ENCODE measurements at regions not wholly inside any gene's neighbourhood (a gene's known extent, or its start where the extent isn't known, plus 50 kb on each side); places are given as distances from the start of the nearest gene placed in this dataset.

GRCh38 chr17:17403065-17403464, 73.7 kb upstream of the MED9 start:
- no peak overlapping the region for H3K4me3 ChIP-seq (ENCODE audit: low read depth, low read length)
- DNase-seq (ENCODE audit: low read depth): no peak
- no peak for TF ChIP-seq CTCF (IDR thresholded peaks at IDR 0.05; ENCODE audit: insufficient read depth, low read depth, low read length, missing control alignments)

GRCh38 chr17:17403899-17404576, 72.8 kb upstream of the MED9 start:
- no peak overlapping the region for H3K4me3 ChIP-seq (ENCODE audit: low read depth, low read length)
- no peak for DNase-seq (ENCODE audit: low read depth)
- TF ChIP-seq CTCF (IDR thresholded peaks at IDR 0.05; ENCODE audit: insufficient read depth, low read depth, low read length, missing control alignments): no peak

GRCh38 chr17:17405673-17406072, 71.1 kb upstream of the MED9 start:
- H3K4me3 ChIP-seq (ENCODE audit: low read depth, low read length): no peak overlapping the region
- no peak for DNase-seq (ENCODE audit: low read depth)
- TF ChIP-seq CTCF (IDR thresholded peaks at IDR 0.05; ENCODE audit: insufficient read depth, low read depth, low read length, missing control alignments): no peak

- no peak for DNase-seq (ENCODE audit: low read depth)
- no peak overlapping the region for H3K4me3 ChIP-seq (ENCODE audit: low read depth, low read length)
- no peak for TF ChIP-seq CTCF (IDR thresholded peaks at IDR 0.05; ENCODE audit: insufficient read depth, low read depth, low read length, missing control alignments)
Observed at GRCh38 chr17:17406225-17406624, 70.6 kb upstream of the MED9 start.

- DNase-seq (ENCODE audit: low read depth): no peak
- H3K4me3 ChIP-seq (ENCODE audit: low read depth, low read length): no peak overlapping the region
- TF ChIP-seq CTCF (IDR thresholded peaks at IDR 0.05; ENCODE audit: insufficient read depth, low read depth, low read length, missing control alignments): no peak
Observed at GRCh38 chr17:17408236-17408794, 68.5 kb upstream of the MED9 start.

GRCh38 chr17:17410357-17410756, 66.4 kb upstream of the MED9 start:
- H3K4me3 ChIP-seq (ENCODE audit: low read depth, low read length): no peak overlapping the region
- no peak for TF ChIP-seq CTCF (IDR thresholded peaks at IDR 0.05; ENCODE audit: insufficient read depth, low read depth, low read length, missing control alignments)
- DNase-seq (ENCODE audit: low read depth): no peak

- no peak for DNase-seq (ENCODE audit: low read depth)
- H3K4me3 ChIP-seq (ENCODE audit: low read depth, low read length): no peak overlapping the region
- no peak for TF ChIP-seq CTCF (IDR thresholded peaks at IDR 0.05; ENCODE audit: insufficient read depth, low read depth, low read length, missing control alignments)
Observed at GRCh38 chr17:17411692-17412091, 65.1 kb upstream of the MED9 start.

Measured in GM12865 (cell line).